SU-DHL-6 (cell line): ENCODE measurements at regions not wholly inside any gene's neighbourhood (a gene's known extent, or its start where the extent isn't known, plus 50 kb on each side); places are given as distances from the start of the nearest gene placed in this dataset.

Experiments used
- H2AFZ ChIP-seq: fragments of 200-600 bp; sonication (generic); 2 replicates; pipeline ENCODE4 v1.6.1; 2014; ENCODE audit warnings: low read depth, mild to moderate bottlenecking, moderate library complexity, mixed read lengths, antibody characterized with exemption, low read length; ENCODE audit not compliant: severe bottlenecking
- H3F3A ChIP-seq: fragments of 200-600 bp; shearing (Covaris generic); 2 replicates; pipeline ENCODE4 v1.6.0; 2016; ENCODE audit warnings: antibody characterized with exemption, mild to moderate bottlenecking; ENCODE audit not compliant: insufficient read depth
- H3K27ac ChIP-seq: fragments of 200-600 bp; sonication (generic); 2 replicates; pipeline ENCODE4 v1.5.1; 2016; ENCODE audit warnings: low read depth, mild to moderate bottlenecking, low read length, moderate library complexity, mixed read lengths
- H3K27me3 ChIP-seq: fragments of 200-600 bp; sonication (generic), shearing (Covaris generic); 2 replicates; pipeline ENCODE4 v1.6.0; 2014; ENCODE audit warnings: mild to moderate bottlenecking, low read length
- H3K36me3 ChIP-seq: fragments of 200-600 bp; sonication (generic); 2 replicates; pipeline ENCODE4 v1.6.1; 2014; ENCODE audit warnings: mild to moderate bottlenecking, low read length, mixed read lengths
- H3K4me2 ChIP-seq: fragments of 300-600, 200-600 bp; shearing (Covaris generic), sonication (generic); 2 replicates; pipeline ENCODE4 v1.6.0; 2014; ENCODE audit warnings: low read length, low read depth, mild to moderate bottlenecking; ENCODE audit not compliant: poor library complexity, severe bottlenecking
- H3K4me3 ChIP-seq: fragments of 200-600 bp; sonication (generic); 2 replicates; pipeline ENCODE4 v1.5.1; 2014; ENCODE audit warnings: antibody characterized with exemption, low read length, mild to moderate bottlenecking, mixed read lengths; ENCODE audit not compliant: insufficient read depth, poor library complexity, severe bottlenecking
- H3K79me2 ChIP-seq: fragments of 200-600 bp; sonication (generic); 2 replicates; pipeline ENCODE4 v1.6.1; 2014; ENCODE audit warnings: mild to moderate bottlenecking, low read length, moderate library complexity; ENCODE audit not compliant: insufficient read depth
- H3K9ac ChIP-seq: fragments of 200-600 bp; sonication (generic); 2 replicates; pipeline ENCODE4 v1.7.0; 2014; ENCODE audit warnings: mild to moderate bottlenecking, low read length
- H3K9me2 ChIP-seq: fragments of 200-600 bp; sonication (generic); replicated peaks from 2 replicates; pipeline ENCODE4 v1.6.1; 2014; ENCODE audit warnings: low read length; ENCODE audit not compliant: insufficient read depth
- H3K9me3 ChIP-seq: fragments of 200-600 bp; sonication (generic); 2 replicates; pipeline ENCODE4 v1.6.1; 2014; ENCODE audit warnings: low read length, mixed read lengths; ENCODE audit not compliant: insufficient read depth
- H4K20me1 ChIP-seq: fragments of 200-600 bp; sonication (generic); 2 replicates; pipeline ENCODE4 v1.6.1; 2014; ENCODE audit warnings: low read depth, mild to moderate bottlenecking, antibody characterized with exemption, low read length, moderate library complexity, mixed read lengths
- EZH2phosphoT487 ChIP-seq: fragments of 200-600 bp; sonication (generic), shearing (Covaris generic); conservative IDR thresholded peaks from 2 replicates; pipeline ENCODE4 v1.6.1; 2018; ENCODE audit warnings: mild to moderate bottlenecking, antibody characterized with exemption, low read length, moderate library complexity, mixed read lengths
- TF ChIP-seq, protein P1 (sequence below): fragments of 200-600 bp; sonication (generic); IDR thresholded peaks from one replicate; pipeline ENCODE4 v1.5.1; 2017; ENCODE audit warnings: antibody characterized with exemption, mild to moderate bottlenecking, low read length, moderate library complexity; ENCODE audit not compliant: insufficient read depth, poor library complexity, severe bottlenecking

DNA sequence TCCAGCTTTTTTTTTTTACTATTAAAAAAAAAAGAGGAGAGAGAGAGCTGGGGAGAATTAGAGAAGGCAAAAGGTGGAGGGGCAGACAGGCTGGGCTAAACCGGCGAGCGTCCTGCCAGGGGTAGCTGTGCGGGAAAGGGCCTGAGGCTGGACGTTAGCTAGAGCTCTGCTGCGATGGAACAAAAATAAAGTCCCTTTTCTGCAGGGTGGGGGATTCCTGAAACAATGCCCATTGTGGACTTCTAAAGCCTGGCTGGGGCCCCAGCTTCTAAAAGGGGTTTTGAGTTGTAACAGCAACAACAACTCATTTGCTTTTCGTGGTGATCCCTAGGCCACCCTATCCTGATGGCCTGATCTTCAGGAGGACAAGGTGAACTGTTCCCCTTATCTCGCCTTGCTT is 311.7 kb downstream of the FBXW7 start:
- Histone ChIP-seq H4K20me1 (no peaks in the 10 kb centered on the region), H3K36me3 (no peaks in the 10 kb centered on the region), H3K4me3 (no peak overlapping the region), H3K9ac (no peak overlapping the region), H3K79me2 (no peaks in the 10 kb centered on the region), H3K27ac (no peak overlapping the region), H3K9me2 (no peaks in the 10 kb centered on the region), H3K27me3 (no peaks in the 10 kb centered on the region), H3F3A (no peaks in the 10 kb centered on the region), H3K9me3 (no peaks in the 10 kb centered on the region), H3K4me2 (no peak overlapping the region), H2AFZ (no peak overlapping the region)
- no peak for TF ChIP-seq EZH2phosphoT487
- TF ChIP-seq, protein P1, sequence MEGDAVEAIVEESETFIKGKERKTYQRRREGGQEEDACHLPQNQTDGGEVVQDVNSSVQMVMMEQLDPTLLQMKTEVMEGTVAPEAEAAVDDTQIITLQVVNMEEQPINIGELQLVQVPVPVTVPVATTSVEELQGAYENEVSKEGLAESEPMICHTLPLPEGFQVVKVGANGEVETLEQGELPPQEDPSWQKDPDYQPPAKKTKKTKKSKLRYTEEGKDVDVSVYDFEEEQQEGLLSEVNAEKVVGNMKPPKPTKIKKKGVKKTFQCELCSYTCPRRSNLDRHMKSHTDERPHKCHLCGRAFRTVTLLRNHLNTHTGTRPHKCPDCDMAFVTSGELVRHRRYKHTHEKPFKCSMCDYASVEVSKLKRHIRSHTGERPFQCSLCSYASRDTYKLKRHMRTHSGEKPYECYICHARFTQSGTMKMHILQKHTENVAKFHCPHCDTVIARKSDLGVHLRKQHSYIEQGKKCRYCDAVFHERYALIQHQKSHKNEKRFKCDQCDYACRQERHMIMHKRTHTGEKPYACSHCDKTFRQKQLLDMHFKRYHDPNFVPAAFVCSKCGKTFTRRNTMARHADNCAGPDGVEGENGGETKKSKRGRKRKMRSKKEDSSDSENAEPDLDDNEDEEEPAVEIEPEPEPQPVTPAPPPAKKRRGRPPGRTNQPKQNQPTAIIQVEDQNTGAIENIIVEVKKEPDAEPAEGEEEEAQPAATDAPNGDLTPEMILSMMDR = no peak

DNA sequence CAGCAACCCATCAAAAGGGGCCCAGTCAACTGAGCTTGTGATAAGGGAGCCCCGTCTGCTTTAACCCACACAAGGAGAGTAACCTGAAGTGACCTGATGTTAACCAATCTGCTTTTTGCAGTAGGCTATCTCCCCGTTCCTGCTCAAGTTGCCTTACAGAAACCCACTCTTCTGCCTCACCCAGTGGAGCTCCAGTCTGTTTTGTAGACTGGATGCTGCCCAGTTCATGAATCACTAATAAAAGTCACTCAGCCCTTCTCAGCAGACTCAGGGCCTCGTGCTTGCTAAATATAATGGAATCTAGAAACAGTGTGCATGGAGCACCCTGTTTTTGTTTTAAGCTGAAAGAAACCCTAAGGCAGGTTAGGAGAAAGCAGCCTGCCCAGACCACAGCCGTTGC is 312.3 kb downstream of the FBXW7 start:
- TF ChIP-seq, protein P1 = no peak
- TF ChIP-seq EZH2phosphoT487 = no peak
- H3K9me3 ChIP-seq = no peaks in the 10 kb centered on the region
- H3K9me2 ChIP-seq = no peaks in the 10 kb centered on the region
- H3K4me3 ChIP-seq = no peak overlapping the region
- H3K27me3 ChIP-seq = no peaks in the 10 kb centered on the region
- no peak overlapping the region for H3K27ac ChIP-seq
- no peaks in the 10 kb centered on the region for H3K36me3 ChIP-seq
- no peak overlapping the region for H2AFZ ChIP-seq
- no peaks in the 10 kb centered on the region for H3F3A ChIP-seq
- H3K9ac ChIP-seq = no peak overlapping the region
- H3K79me2 ChIP-seq = no peaks in the 10 kb centered on the region
- H3K4me2 ChIP-seq = no peak overlapping the region
- H4K20me1 ChIP-seq = no peaks in the 10 kb centered on the region

DNA sequence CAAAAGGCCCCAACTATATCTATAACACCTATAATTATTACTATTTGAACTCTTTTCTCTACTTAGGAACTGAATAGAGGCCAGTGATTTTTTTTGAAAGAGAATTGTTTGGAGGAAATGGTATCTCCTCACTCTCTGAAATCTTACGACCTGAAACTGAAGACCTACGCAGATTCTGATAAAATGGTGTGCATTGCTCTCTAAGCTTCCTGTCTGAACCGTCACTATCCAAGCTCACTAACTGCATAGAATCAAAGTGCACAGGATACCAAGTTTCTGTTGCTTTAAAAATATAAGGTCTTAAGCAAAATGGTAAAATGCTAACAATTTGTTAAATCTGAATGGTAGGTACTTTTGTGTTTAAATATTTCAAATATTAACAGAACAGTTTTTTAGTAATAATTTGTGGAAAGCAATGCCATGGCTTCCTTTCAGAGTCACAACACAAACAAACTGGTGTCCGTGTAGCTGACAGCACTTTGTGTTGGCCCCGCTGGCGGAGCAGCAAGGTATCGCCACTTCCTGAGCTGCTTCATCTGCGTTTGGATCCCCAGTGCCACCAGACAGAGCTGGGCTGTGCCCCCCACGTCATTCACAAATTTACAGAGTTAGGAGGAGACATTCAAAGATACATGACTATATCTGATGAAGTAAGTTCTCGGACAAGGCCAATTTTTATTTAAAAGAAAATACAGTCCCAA is 313.9 kb downstream of the FBXW7 start:
- Histone ChIP-seq H3K79me2 (no peaks in the 10 kb centered on the region), H3K4me3 (no peak overlapping the region), H3K27ac (no peak overlapping the region), H3K4me2 (no peak overlapping the region), H4K20me1 (no peaks in the 10 kb centered on the region), H3K36me3 (no peaks in the 10 kb centered on the region), H3K27me3 (no peaks in the 10 kb centered on the region), H2AFZ (no peak overlapping the region), H3K9me3 (no peaks in the 10 kb centered on the region), H3K9me2 (no peaks in the 10 kb centered on the region), H3K9ac (no peak overlapping the region), H3F3A (no peaks in the 10 kb centered on the region)
- no peak for TF ChIP-seq EZH2phosphoT487
- TF ChIP-seq, protein P1 = no peak
